GM12892 (cell line): ENCODE measurements at regions not wholly inside any gene's neighbourhood (a gene's known extent, or its start where the extent isn't known, plus 50 kb on each side); places are given as distances from the start of the nearest gene placed in this dataset.

ENCODE experiments used
- POLR2A ChIP-seq: IDR thresholded peaks from 2 replicates; pipeline ENCODE4 v1.6.1; 2011; ENCODE audit warnings: low read depth, low read length, control low read depth
- POLR2AphosphoS5 ChIP-seq: IDR thresholded peaks from 2 replicates; pipeline ENCODE4 v1.6.1; 2011; ENCODE audit warnings: low read depth, low read length, control low read depth

DNA sequence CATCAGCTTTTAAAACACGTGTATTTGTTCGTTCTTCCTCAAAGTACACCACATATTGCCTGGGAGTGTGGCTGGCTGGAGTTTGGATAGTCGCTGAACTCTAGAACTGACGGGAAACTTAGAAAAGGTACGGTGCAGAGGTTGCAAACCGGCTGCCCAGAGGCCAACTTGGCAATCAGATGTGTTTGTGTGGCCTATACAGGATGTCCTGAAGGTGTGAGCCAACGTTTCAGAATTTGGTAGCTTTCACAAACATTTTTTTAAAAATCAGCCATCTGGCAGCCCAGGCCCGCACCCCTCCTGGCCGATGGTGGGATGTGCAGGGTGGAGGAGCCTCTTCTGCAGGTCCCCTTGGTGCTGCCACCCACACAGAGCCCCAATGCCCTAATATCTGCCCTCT lies 73.6 kb upstream of the SLC25A33 start:
- TF ChIP-seq POLR2AphosphoS5 = no peak
- no peak for TF ChIP-seq POLR2A
